Naive thymus-derived CD8-positive, alpha-beta T cell (primary cell): ENCODE measurements at regions not wholly inside any gene's neighbourhood (a gene's known extent, or its start where the extent isn't known, plus 50 kb on each side); places are given as distances from the start of the nearest gene placed in this dataset.

ENCODE experiments used
- ATAC-seq, 2 donors: fragments of 150-1000 bp; cut with Tn5 transposase in 1 of 2; sonication (Bioruptor Pico), chemical (Tn5 transposase) in 1 of 2; 1 replicate in 1 of 2; 2 replicates in 1 of 2; pipeline ENCODE4 v1.10.0; 2021; ENCODE audit warnings: mild to moderate bottlenecking in 2 of 2, moderate library complexity in 2 of 2
- POLR2A ChIA-PET: fragments of 350-600 bp; sonication (Branson Sonifier 250); formaldehyde crosslinking; loops from one replicate; lab custom pipeline; 2021; ENCODE audit warnings: antibody characterized with exemption; lab: Charles Lee
- DNase-seq, 10 donors: peaks; one replicate each; pipeline versions ENCODE4 v3.0.0 to v3.0.0-alpha.2; 2020 to 2022
- H3K27ac Mint-ChIP-seq, 10 donors: one replicate each; pipeline ENCODE4 v1.8.0; 2020 to 2022; ENCODE audit warnings: mild to moderate bottlenecking in 10 of 10, mixed read lengths in 10 of 10, moderate library complexity in 4 of 10, inconsistent platforms in 1 of 10
- H3K27me3 Mint-ChIP-seq, 5 donors: one replicate each; pipeline ENCODE4 v1.8.0; 2021 to 2022; ENCODE audit warnings: mixed read lengths in 5 of 5
- H3K36me3 Mint-ChIP-seq, 3 donors: one replicate each; pipeline ENCODE4 v1.8.0; 2020 to 2022; ENCODE audit warnings: mixed read lengths in 3 of 3, mild to moderate bottlenecking in 2 of 3, inconsistent platforms in 1 of 3
- H3K4me1 Mint-ChIP-seq, 4 donors: one replicate each; pipeline ENCODE4 v1.8.0; 2021 to 2022; ENCODE audit warnings: mixed read lengths in 4 of 4
- H3K4me3 Mint-ChIP-seq, 10 donors: one replicate each; pipeline ENCODE4 v1.8.0; 2020 to 2022; ENCODE audit warnings: mild to moderate bottlenecking in 10 of 10, mixed read lengths in 10 of 10, moderate library complexity in 6 of 10, inconsistent platforms in 1 of 10
- H3K9me3 Mint-ChIP-seq, 9 donors: one replicate each; pipeline ENCODE4 v1.8.0; 2020 to 2022; ENCODE audit warnings: mixed read lengths in 9 of 9, mild to moderate bottlenecking in 3 of 9, inconsistent platforms in 1 of 9, moderate library complexity in 1 of 9

GRCh38 chr3:76107935-76108570 is 322.7 kb upstream of the ZNF717 start:
- H3K27ac Mint-ChIP-seq, result no peak overlapping the region
- H3K4me3 Mint-ChIP-seq, result no peak overlapping the region
- H3K9me3 Mint-ChIP-seq, result peaks cover 0 to 5% (median 0%) of the 10 kb centered on the region in 9 donors
- POLR2A ChIA-PET, result no interaction called here
- H3K4me1 Mint-ChIP-seq, result no peaks in the 10 kb centered on the region
- H3K36me3 Mint-ChIP-seq, result no peaks in the 10 kb centered on the region
- DNase-seq (no peak), ATAC-seq (no peak)
- no peaks in the 10 kb centered on the region for H3K27me3 Mint-ChIP-seq

GRCh38 chr3:76111808-76112207 is 326.5 kb upstream of the ZNF717 start:
- Mint-ChIP-seq H3K9me3 (peaks cover 0 to 3% (median 0%) of the 10 kb centered on the region in 9 donors), H3K4me1 (no peaks in the 10 kb centered on the region)
- ATAC-seq, result no peak

GRCh38 chr3:76122007-76122406 is 336.7 kb upstream of the ZNF717 start:
- no peak overlapping the region for H3K27ac Mint-ChIP-seq
- POLR2A ChIA-PET, result no interaction called here
- H3K4me1 Mint-ChIP-seq, result no peaks in the 10 kb centered on the region
- H3K9me3 Mint-ChIP-seq, result peaks cover 0 to 47% (median 5%) of the 10 kb centered on the region in 9 donors
- H3K27me3 Mint-ChIP-seq, result no peaks in the 10 kb centered on the region
- DNase-seq, result no peak
- no peaks in the 10 kb centered on the region for H3K36me3 Mint-ChIP-seq
- ATAC-seq, result no peak
- no peak overlapping the region for H3K4me3 Mint-ChIP-seq

More at GRCh38 chr3:76111808-76112207, 326.5 kb upstream of the ZNF717 start:
- Mint-ChIP-seq H3K36me3 (no peaks in the 10 kb centered on the region), H3K4me3 (no peak overlapping the region), H3K27ac (no peak overlapping the region), H3K27me3 (no peaks in the 10 kb centered on the region)
- POLR2A ChIA-PET, result no interaction called here
- no peak for DNase-seq

GRCh38 chr3:76129441-76129840 is 344.1 kb upstream of the ZNF717 start:
- POLR2A ChIA-PET, result no interaction called here

GRCh38 chr3:76131396-76132153 is 346.2 kb upstream of the ZNF717 start:
- DNase-seq (no peak), ATAC-seq (no peak)
- POLR2A ChIA-PET, result no interaction called here
- Mint-ChIP-seq H3K4me1 (no peaks in the 10 kb centered on the region), H3K9me3 (peaks cover 0 to 7% (median 2%) of the 10 kb centered on the region in 9 donors), H3K27me3 (no peaks in the 10 kb centered on the region), H3K4me3 (no peak overlapping the region), H3K36me3 (no peaks in the 10 kb centered on the region), H3K27ac (no peak overlapping the region)

More at GRCh38 chr3:76129441-76129840, 344.1 kb upstream of the ZNF717 start:
- Mint-ChIP-seq H3K27me3 (no peaks in the 10 kb centered on the region), H3K27ac (no peak overlapping the region), H3K4me3 (no peak overlapping the region), H3K36me3 (no peaks in the 10 kb centered on the region), H3K4me1 (no peaks in the 10 kb centered on the region), H3K9me3 (peaks cover 0 to 5% (median 2%) of the 10 kb centered on the region in 9 donors)
- DNase-seq (no peak), ATAC-seq (no peak)

GRCh38 chr3:76132154-76132470 is 346.8 kb upstream of the ZNF717 start:
- Mint-ChIP-seq H3K27ac (no peak overlapping the region), H3K27me3 (no peaks in the 10 kb centered on the region), H3K4me3 (no peak overlapping the region), H3K36me3 (no peaks in the 10 kb centered on the region), H3K9me3 (peaks cover 0 to 7% (median 2%) of the 10 kb centered on the region in 9 donors), H3K4me1 (no peaks in the 10 kb centered on the region)
- ATAC-seq (no peak), DNase-seq (no peak)
- POLR2A ChIA-PET, result no interaction called here

GRCh38 chr3:76134166-76134565 is 348.8 kb upstream of the ZNF717 start:
- no peak overlapping the region for H3K27ac Mint-ChIP-seq
- no peak overlapping the region for H3K4me3 Mint-ChIP-seq
- H3K36me3 Mint-ChIP-seq, result no peaks in the 10 kb centered on the region
- H3K4me1 Mint-ChIP-seq, result no peaks in the 10 kb centered on the region
- H3K9me3 Mint-ChIP-seq, result peaks cover 0 to 6% (median 0%) of the 10 kb centered on the region in 9 donors
- POLR2A ChIA-PET, result no interaction called here
- DNase-seq, result no peak
- no peak for ATAC-seq
- H3K27me3 Mint-ChIP-seq, result no peaks in the 10 kb centered on the region

- Mint-ChIP-seq H3K9me3 (peaks cover 0 to 6% (median 0%) of the 10 kb centered on the region in 9 donors), H3K36me3 (no peaks in the 10 kb centered on the region), H3K27ac (no peak overlapping the region), H3K27me3 (no peaks in the 10 kb centered on the region), H3K4me1 (no peaks in the 10 kb centered on the region), H3K4me3 (no peak overlapping the region)
- DNase-seq (no peak), ATAC-seq (no peak)
- POLR2A ChIA-PET, result no interaction called here
Observed at GRCh38 chr3:76138921-76139320, 353.6 kb upstream of the ZNF717 start.

GRCh38 chr3:76147846-76148245 is 362.5 kb upstream of the ZNF717 start:
- Mint-ChIP-seq H3K4me3 (no peak overlapping the region), H3K4me1 (no peaks in the 10 kb centered on the region), H3K27me3 (no peaks in the 10 kb centered on the region), H3K27ac (no peak overlapping the region), H3K9me3 (peaks cover 0 to 17% (median 7%) of the 10 kb centered on the region in 9 donors), H3K36me3 (no peaks in the 10 kb centered on the region)
- POLR2A ChIA-PET, result no interaction called here
- no peak for ATAC-seq
- no peak for DNase-seq

- POLR2A ChIA-PET, result no interaction called here
- ATAC-seq, result no peak
- H3K4me1 Mint-ChIP-seq, result no peaks in the 10 kb centered on the region
Observed at GRCh38 chr3:76152028-76152427, 366.7 kb upstream of the ZNF717 start.

GRCh38 chr3:76161856-76162255 is 376.5 kb upstream of the ZNF717 start:
- ATAC-seq (no peak), DNase-seq (no peak)
- H3K9me3 Mint-ChIP-seq, result peaks cover 3 to 12% (median 9%) of the 10 kb centered on the region in 9 donors
- H3K27ac Mint-ChIP-seq, result no peak overlapping the region
- H3K4me3 Mint-ChIP-seq, result no peak overlapping the region
- no peaks in the 10 kb centered on the region for H3K4me1 Mint-ChIP-seq
- POLR2A ChIA-PET, result no interaction called here
- no peaks in the 10 kb centered on the region for H3K36me3 Mint-ChIP-seq
- no peaks in the 10 kb centered on the region for H3K27me3 Mint-ChIP-seq

More at GRCh38 chr3:76152028-76152427, 366.7 kb upstream of the ZNF717 start:
- Mint-ChIP-seq H3K27ac (no peak overlapping the region), H3K27me3 (no peaks in the 10 kb centered on the region), H3K4me3 (no peak overlapping the region), H3K9me3 (peaks cover 0 to 10% (median 5%) of the 10 kb centered on the region in 9 donors), H3K36me3 (no peaks in the 10 kb centered on the region)
- no peak for DNase-seq

GRCh38 chr3:76171647-76172046 is 386.3 kb upstream of the ZNF717 start:
- ATAC-seq, result no peak
- H3K9me3 Mint-ChIP-seq, result peaks cover 0 to 32% (median 12%) of the 10 kb centered on the region in 9 donors
- no peaks in the 10 kb centered on the region for H3K27me3 Mint-ChIP-seq
- no peak overlapping the region for H3K4me3 Mint-ChIP-seq
- peaks cover 0 to 3% (median 0%) of the 10 kb centered on the region in 4 donors for H3K4me1 Mint-ChIP-seq
- POLR2A ChIA-PET, result no interaction called here
- DNase-seq, result no peak
- no peaks in the 10 kb centered on the region for H3K36me3 Mint-ChIP-seq
- no peak overlapping the region for H3K27ac Mint-ChIP-seq

GRCh38 chr3:76177610-76178009 is 392.3 kb upstream of the ZNF717 start:
- ATAC-seq, result no peak
- no peak overlapping the region for H3K4me3 Mint-ChIP-seq
- H3K27me3 Mint-ChIP-seq, result no peaks in the 10 kb centered on the region
- H3K36me3 Mint-ChIP-seq, result peaks cover 0 to 7% (median 0%) of the 10 kb centered on the region in 3 donors
- peaks cover 0 to 43% (median 23%) of the 10 kb centered on the region in 9 donors for H3K9me3 Mint-ChIP-seq
- no peaks in the 10 kb centered on the region for H3K4me1 Mint-ChIP-seq
- POLR2A ChIA-PET, result no interaction called here
- no peak for DNase-seq
- H3K27ac Mint-ChIP-seq, result no peak overlapping the region
